ENCODE measurements at regions not wholly inside any gene's neighbourhood (a gene's known extent, or its start where the extent isn't known, plus 50 kb on each side); places are given as distances from the start of the nearest gene placed in this dataset.

DNA sequence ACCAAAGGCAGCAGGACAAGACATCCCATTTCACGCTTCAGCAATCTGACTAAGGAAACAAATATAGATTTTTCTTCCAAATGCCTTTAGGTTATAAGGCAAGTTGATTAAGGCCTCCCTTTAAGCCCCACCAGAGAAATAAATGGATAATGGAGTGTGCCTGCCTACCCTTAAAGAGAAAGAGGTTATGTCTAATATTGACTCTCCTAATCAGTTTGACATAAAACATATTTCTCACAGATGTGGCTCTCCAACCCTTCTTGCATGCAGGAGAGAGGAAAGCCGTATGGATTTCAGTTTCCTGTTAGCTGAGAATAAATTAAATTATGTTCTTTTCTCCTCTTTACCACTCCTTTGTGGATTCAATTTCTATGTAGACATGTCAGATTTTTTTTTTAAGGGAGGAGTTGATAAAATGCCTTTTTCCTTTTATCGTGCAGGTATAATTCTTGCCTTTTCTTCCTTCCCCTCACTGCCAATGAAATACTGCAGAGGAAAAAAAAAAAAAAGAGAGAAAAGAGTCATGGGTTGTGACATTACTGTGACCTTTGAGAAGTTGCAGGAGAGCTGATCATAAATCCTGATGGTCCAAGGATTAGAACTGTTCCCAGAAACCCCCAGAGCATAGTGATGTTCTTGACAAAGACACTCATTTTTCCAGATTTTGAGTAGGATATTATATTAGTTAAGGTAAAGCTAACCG is 355.3 kb upstream of the SLCO3A1 start:
- TF ChIP-seq RAD21 (IDR thresholded peaks at IDR 0.05; ENCODE audit: low read depth) (no peak), TCF12 (IDR thresholded peaks at IDR 0.05; ENCODE audit: low read depth) (no peak), TEAD4 (IDR thresholded peaks at IDR 0.05) (no peak)
